ENCODE measurements at regions not wholly inside any gene's neighbourhood (a gene's known extent, or its start where the extent isn't known, plus 50 kb on each side); places are given as distances from the start of the nearest gene placed in this dataset.

DNA sequence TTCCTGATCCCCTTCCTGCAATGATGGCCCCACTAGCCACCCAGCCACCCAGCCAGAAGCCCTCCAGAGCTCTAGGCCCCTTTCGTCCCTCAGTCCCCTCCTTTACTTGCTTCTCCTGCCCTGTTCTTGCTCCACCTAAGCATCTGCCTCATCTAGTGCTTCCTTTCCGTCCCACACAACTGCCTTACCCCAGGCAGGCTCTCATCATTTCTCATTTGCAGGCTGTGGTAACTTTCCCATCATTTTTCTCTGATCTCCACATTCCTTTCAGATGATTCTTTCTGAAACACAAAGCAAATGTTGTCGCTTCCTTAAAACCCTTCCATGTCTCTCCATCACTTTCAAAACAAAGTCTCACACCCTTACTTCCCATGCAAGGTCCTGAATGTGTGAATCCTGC lies 459.8 kb downstream of the METTL4 start:
- no peak for TF ChIP-seq EZH2 (IDR thresholded peaks at IDR 0.05; ENCODE audit: insufficient read depth, low read length)
- TF ChIP-seq CTCF (IDR thresholded peaks at IDR 0.05; ENCODE audit: insufficient read depth, low read depth, low read length): no peak

Measured in astrocyte (in vitro differentiated cells and primary cell).